NK-92 treated with Interleukin-12 subunit alpha and Interleukin-12 subunit beta, amount 100 ng/mL, for 24 hours (cell line): ENCODE measurements at regions not wholly inside any gene's neighbourhood (a gene's known extent, or its start where the extent isn't known, plus 50 kb on each side); places are given as distances from the start of the nearest gene placed in this dataset.

Source experiments
- DNase-seq: peaks from one replicate; lab custom pipeline; 2025; lab: John Stamatoyannopoulos, UW

DNA sequence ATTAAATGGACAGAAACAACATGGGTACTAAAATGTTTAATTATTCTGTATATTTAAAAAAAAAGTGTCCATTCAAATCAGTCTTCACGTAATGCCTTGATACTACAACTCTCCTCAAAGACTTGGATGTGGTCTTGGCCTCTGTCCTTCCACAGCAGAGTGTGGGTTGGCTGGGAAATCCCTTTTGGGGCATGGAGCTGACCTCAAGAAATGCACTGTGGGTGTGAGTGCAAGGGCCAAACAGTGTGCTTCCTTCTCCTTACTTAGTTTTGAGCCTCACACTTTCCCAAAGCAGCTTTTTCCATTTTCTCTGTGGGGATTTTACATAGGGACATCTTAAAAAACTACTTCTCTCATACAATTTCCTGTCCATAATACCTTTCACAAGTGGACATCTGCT lies 607.4 kb downstream of the EFNB2 start:
- no peak for DNase-seq

DNA sequence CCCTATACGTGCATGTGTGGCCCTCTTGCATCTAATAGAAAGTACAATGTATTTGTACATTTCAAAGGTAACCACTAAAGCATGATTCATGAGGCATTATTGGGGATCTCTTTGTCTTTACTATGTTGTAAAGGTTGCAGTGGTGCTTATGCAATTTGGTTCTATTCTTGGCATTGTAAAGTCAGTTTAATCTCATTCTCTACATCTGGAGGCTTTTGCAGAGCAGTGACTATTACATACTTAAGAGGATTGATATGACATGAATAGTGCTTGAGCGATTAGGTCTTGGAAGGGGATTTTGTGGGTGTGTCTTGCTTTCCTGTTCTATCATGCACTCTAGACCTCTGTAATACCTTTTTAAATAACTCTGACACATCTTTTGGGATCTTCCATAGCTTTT lies 610.0 kb downstream of the EFNB2 start:
- DNase-seq, result no peak

DNA sequence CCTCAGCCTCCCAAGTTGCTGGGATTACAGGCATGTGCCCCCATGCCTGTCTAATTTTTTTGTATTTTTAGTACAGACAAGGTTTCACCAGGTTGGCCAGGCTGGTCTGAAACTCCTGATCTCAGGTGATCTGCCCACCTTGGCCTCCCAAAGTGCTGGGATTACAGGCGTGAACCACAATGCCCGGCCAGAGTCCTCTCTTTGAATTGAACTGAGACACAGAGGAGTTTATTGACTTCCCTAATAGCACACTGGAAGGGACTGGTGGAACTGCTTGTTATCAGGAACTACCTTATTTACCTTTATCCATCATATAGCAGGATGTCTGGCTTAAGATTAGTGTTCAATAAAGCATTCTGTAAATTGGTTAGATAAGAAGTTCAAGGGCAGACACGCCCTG lies 613.8 kb downstream of the EFNB2 start:
- DNase-seq, result no peak

DNA sequence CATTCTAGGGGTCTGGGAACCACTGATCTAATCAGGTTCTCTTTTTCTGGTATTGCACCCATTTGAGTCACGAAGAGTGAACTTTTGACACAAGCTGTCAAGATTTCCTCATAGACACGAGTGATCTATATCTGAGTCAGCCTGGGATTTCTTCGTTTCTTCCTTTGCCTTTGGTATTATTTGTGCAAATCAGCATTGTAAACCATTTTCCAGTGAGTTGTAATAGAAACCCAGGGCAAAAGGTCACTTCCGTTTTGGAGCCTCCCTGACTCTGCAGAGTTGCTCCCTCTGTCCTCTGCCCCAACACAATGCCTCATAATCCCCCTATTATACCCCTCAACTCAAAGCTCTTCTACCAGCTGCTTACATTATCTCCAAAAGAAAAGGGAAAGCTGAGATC lies 615.1 kb downstream of the EFNB2 start:
- no peak for DNase-seq

DNA sequence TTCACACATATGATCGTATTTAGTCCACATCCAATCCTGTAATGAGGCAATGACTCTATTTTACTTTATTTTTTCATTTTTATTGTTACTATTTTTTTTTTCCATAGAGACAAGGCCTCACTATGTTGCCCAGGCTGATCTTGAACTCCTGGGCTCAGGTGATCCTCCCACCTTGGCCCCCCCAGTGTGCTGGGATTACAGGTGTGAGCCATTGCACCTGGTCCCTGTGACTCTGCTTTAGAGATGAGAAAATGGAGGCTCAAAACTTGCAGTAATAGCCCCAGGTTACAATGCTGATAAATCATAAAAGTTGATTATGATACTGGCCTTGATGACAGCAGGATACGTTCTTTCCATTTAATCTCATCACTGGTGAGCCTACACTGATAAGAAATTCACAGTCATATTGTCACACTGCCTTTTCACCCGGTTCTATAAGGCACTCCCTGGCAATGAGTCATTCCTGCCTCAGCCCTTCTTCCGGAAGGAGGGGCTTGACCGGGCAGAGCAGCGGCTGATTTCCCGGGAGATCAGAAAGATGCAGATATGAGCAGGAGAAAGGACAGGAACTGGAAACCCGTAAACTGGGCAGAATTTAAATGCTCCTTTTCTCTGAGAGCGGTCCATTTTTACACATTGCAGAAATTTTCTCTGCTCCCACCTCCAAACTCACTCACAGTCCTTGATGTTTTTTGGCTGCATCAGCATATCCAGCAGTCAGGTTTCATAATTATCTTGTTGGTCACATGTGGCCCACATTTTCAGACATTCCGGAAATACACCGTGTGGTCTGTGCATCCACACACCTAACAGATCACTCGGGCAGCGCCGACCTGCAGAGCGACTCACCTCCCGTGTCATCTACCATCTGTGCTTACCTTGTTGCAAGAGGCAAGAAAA lies 616.4 kb downstream of the EFNB2 start:
- DNase-seq, result no peak

DNA sequence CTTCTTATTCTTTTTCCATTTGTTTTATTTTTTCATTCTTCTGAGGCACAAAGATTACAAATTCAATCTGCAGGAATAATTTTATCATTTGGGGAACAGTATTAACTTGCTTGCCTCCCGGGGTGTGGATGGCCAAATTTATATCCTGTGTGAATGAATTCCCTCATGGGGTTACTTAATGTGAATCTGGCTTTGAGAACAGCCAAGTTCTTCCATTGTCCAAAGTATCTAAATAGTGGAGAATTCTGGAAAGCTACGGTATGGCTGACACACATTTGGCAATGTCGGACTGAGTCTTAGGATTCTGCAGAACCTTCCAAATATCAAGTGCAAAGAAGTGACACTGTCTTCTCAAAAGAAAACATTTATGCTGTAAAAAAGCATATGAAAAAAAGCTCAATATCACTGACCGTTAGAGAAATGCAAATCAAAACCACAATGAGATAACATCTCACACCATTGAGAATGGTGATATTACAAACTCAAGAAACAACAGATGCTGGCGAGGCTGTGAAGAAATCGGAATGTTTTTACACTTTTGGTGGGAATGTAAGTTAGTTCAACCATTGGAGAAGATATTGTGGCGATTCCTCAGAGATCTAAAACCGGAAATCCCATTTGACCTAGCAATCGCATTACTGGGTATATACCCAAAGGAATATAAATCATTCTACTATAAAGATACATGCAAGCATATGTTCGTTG lies 620.2 kb downstream of the EFNB2 start:
- DNase-seq, result no peak

DNA sequence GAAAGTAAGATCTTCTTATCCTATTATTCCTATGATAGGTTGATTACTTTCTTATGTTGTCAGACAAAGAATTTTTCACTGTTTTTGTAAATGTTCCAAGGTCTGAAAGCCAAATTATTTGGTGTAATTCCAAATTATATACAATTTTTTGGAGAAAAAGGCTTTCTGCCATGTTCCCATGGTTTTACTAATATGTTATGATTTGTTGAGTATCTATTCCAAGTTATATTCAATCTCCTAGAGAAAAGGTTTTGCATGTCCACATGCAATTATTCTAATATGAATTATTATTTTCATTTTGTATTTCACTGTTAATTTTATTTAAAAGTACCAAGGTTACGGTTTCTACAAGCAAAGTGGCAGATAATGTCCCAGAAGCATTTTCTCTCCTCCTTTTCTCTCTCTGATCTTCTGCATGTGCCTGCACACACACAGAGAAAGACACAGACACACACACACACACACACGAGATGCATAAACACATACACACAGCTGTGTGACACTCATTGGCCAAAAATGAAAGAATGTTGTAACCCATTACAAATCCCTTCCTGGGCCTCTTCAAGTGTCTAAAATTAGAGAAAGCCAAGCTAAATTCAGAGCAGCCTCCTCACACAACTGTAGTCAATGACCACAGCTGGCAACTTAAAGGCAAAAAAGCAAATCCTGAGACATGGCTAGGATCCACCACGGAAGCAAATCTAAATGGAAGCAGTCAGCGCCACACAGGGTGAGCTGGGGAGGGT lies 621.0 kb downstream of the EFNB2 start:
- no peak for DNase-seq

DNA sequence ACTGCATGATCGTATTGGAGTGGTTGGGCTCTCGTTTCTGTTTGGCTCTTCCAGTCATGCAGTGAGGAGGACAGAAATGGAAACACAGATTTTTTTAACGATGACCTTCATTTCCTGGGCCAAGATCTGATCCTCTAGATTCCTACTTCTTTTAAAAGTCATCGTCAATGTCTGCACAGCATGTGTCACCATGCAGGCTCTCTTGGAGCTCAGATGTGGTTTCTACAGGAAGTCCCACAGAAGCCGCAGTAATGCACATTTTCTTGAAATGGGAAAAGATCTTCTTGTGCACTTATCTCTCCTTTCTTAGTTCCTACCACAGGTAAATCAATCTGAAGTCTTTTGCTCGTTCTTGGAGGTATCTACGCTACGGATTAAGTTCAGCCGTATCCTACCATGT lies 626.9 kb downstream of the EFNB2 start:
- DNase-seq, result no peak

DNA sequence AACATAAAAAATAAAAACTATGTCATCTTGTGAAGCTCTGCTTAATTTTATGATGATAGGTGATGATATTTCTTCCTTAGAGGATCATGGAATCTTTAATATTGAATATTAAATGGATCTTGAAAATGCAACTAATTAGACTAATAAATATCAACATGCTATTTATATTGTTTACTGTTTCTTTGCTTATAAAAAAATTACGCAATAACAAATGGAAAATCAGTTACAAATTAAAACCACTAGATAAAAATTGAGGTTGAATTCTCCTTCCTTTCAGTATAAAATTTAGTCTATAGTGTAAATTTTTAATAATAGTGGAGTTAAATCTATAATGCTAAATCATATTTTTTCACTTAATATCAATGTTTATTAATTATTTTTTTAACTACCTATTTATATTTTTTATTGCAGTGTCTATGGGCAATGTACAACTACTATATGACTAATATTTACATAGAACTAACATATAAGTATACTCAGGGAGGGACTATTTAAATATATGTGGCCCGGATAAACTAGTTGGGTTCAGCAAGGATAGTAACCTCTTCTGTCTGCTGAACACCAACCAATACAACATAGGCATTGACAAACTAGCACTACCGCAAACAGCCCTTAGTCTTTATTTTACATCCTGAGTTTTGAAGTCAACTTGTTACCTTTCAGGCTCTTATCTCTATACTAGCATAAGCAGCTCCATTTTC lies 628.0 kb downstream of the EFNB2 start:
- no peak for DNase-seq

DNA sequence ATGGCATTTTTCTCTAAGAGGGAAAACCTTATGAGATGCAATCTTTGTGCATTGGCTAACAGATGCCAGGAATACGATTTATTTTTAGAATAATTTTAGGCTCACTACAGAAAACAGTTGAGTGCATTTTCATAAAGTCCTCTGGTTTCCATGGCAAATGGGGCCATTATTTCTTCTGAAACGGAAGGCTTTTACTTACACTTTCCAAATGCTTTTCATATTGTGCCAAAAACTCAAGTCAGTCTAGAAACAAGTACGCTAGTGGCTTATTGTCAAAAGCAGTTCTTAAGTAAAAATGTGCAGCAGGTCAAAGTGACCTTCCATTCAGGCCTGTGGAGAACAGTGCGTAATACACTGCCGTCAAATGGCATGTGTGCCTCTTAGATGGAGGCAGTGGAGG lies 628.7 kb downstream of the EFNB2 start:
- DNase-seq, result no peak

DNA sequence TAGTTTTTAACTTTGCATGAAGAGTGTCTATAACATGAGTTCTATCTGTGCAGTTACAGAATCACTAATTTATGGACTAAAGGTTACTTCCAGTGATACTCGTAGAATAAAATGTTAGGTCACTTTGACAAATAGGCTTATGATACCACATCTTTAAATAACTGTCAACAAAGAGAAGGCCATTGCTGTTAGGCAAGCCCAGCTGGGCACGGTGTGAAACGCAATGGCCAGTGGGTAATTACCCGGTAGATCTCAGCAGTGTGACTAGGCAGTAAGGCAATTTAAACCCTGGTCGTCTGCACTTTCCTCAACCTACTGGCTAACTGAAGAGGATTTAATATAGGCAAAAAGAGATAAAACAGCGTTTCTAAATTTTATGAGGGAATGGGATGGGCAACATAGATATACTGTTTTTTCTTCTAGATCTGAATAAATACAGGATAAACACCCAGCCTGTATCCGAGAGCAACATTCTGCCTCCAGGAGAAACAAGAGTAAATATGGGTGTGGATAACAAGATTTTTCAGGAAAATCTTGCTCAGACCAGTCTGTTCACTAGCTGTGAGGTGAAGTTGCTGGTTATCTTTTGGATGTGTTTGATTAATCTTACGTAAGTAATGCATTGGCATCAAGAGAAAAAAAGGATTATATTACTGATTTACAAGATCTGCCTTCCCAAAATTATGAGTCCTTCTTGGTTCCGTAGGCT lies 631.3 kb downstream of the EFNB2 start:
- DNase-seq, result no peak

DNA sequence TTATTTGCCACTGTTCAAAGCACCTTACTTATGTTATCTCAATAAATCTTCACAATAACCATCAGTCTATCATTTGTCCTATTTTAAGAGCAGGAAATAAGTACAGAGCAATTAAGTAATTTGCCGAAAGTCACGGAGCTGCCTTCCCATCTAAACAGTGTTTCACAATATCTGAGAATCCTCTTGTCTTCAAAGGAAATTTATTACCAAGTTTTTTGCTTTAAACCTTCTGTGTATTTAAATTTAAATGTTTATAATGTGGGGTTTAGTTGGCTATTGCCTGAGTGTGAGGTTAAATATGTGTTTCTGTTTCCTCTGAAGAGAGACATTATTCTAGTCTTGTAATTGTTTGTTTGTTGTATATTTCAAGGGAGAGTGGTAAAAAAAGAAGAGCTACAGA lies 633.1 kb downstream of the EFNB2 start:
- DNase-seq, result no peak

DNA sequence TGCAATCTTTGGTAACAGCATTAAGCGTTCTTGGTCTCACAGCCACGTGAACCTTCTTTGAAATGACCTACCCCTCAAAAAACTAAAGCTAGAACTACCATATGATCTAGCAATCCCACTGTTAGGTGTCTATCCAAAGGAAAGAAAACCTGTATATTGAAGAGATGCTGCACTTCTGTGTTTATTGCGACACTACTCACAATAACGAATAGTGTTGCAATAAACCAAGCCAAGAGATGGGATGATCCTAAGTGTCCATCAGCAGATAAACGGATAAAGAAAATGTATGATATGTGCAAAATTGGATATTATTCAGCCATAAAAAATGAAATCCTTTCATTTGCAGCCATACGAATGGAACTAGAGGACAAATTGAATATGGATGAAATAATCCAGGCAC lies 637.9 kb downstream of the EFNB2 start:
- no peak for DNase-seq

DNA sequence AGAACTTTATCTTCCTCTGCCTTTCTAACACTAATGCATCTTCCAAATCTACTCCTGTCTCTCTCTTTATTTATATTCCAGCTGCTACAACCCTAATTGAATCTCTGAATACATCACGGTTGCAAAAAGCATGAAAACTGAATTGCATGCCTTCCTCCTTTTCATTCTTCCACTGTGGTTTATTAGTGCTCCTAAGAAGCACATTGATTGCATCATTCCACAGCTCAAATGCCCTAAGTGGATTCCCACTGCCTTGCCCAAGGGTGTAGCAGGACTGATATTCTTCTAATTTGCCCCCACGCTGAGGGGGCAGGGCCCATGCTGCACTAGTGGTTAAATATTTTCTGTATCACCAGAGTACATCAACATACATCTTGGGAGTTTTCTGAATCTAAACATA lies 640.8 kb downstream of the EFNB2 start:
- DNase-seq, result no peak

DNA sequence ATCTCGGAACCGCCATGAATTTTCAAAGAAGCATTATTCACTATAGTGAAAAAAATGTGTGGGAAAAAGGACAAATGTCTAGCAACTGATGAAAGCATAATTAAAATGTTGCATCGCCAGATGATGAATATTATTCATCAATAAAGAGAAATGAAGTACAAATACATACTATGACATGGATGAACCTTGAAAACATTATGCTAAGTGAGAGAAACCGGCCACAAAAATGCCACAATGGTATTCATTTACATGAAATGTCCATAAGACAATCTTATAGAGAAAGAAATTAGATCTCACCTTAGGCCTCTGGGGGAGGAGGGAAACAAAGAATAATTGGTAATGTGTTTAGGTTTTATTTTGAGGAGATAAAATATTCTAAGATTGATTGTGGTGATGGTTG lies 645.0 kb downstream of the EFNB2 start:
- no peak for DNase-seq

DNA sequence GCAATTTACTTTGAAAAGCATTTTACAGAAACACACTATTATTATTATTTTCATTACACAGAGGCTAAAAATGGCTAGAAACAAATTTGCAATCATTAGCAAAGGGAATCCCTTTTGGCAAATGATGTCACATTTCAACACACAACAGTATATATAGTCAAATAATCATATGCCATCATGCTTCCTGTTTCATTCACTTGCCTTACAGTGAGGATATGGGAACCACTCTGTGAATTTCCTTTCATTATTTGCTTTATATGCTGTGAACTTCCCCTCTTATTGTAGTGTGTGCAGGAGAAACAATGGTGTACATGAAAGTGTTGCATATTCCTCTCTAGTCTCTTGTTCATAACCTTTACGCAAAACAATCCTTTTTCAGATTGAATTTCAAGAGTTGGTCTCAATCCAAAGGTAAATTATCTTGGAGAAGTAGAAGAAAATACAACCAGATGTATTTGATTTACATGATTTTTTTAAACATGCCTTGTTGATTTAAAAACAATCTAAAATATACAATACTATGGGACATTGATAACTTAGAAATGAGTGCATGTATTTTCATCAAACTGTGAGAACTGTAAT lies 657.3 kb downstream of the EFNB2 start:
- DNase-seq, result no peak

DNA sequence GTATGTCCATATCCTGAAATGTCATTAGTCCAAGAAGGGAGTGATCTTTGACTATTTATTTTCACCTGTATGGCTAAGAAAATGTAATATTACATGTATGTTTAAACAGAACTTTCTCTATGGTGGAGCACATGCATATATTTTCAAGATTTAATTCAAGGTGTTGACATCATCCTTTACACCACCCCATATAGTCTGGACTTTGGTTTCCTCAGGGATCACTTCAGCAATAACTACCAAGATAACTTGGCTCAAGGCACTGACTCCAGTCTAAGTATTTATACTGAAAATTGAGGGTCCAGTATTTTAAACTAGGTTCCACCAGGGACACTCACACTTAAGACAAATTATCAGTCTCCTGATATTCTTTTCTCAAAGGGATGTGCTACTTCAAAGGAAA lies 660.6 kb downstream of the EFNB2 start:
- no peak for DNase-seq

DNA sequence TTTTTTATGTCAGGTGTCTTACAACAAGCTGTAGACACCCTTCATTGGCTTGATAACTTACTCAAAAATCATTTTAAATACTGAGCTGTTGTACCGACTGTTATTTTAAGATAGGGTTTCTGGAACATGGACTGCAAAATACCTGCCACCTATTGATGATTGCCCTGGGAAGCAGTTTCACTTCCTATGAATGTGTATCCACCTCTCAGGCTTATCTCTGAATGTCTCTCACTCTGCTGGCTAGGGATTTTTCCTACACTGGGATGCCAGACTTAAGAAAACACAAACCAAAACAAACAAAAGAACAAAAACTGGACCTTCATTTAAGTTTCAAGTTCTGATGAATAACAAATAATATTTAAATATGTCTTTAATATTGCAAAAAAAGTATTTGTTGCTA lies 663.7 kb downstream of the EFNB2 start:
- no peak for DNase-seq

DNA sequence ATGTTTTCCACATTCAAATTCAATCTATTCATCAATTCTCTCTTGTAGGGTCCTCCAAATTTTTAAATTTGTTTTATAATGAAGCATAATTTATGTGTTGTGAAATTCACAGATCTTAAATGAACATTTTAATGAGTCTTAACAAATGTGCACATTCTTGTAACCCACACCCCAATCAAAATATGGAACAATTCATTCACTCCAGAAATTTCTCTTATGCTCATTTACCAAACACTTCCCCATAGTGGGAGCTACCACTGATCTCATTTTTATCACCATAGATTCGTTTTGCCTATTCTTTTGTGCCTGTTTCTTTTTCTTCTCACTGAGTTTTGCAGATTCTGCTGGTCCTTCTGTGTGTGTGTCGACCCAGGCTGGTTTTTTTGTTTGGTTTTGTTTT lies 664.1 kb downstream of the EFNB2 start:
- DNase-seq, result no peak

DNA sequence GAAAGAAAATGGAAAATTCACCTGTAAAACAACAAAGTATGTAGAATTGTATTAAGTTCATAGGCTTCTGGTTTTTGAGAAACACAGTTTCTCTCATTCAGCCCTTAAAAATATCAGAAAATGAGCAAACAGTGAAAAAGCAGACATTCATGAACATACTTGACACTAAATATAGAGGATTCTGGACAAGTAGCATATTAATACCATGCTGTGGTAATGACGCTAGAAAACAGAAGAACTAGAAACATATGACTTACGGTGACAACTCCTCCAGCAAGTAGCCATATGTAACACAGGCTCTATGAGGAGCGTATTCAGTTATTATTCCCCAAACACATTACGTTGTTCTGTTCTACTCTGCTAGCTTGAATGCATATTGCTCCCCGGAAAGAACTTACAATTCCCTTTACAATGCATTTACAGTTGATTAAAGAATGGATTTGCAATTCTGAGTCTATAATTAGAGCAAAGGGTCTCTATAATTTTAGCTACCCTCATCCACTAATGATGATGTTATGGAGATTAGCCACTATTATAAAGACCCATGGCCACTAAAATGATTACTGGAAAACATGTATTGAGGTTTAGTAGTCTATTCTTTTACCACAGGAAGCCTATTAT lies 672.1 kb downstream of the EFNB2 start:
- DNase-seq, result no peak

DNA sequence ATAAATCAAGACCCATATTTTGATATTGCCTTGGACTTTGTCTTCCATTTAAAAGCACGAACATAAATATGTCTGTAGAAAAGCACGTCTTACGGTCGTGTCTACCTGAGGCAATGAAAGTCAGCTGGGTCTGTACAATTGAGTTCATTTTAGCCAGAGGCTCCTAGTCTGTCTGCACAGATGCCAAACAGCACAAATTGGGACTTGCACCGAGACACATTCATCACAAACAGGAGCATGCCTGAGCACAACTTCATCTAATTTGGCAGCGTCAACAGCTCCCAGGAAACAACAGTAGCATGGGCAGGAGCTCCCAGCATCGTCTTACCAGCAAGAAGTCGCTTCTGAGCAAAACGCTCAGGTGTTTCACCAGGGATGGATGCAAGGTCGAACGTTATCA lies 687.0 kb downstream of the EFNB2 start:
- no peak for DNase-seq
